ENCODE measurements at regions not wholly inside any gene's neighbourhood (a gene's known extent, or its start where the extent isn't known, plus 50 kb on each side); places are given as distances from the start of the nearest gene placed in this dataset.

DNA sequence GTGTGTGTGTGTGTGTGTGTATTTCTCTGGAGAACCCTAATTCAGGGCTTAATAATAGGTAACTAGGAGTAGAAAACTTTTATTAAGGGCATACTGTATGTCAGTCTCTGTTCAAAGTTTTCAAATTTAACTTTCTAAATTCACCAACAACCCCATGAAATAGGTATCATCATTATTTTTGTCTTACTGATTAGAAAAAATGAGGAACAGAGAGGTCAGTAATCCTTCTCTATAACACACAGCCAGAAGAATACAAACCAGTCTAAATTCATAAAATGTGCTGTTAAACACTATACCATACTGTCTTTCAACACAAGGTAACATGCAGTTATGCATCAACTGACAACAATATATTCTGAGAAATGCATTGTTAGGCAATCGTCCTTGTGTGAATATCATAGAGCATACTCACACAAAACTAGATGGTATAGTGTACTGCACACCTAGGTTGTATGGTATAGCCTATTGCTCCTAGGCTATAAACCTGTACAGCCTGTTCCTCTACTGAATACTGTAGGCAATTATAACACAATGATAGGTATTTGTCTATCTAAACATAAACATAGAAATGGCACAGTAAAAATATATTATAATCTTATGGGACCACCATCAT, 143.1 kb downstream of the PTH2R start:
- Histone ChIP-seq H3K9me1 (ENCODE audit: control insufficient read depth, extremely low read depth, insufficient read depth, low read length) (no peaks in the 10 kb centered on the region), H3K27me3 (ENCODE audit: control insufficient read depth, extremely low read depth, insufficient read depth, low read length) (no peaks in the 10 kb centered on the region), H3K27ac (ENCODE audit: control insufficient read depth, insufficient read depth, low read length) (no peak overlapping the region), H4K20me1 (ENCODE audit: control insufficient read depth, extremely low read depth, insufficient read depth, low read length) (no peaks in the 10 kb centered on the region), H2AFZ (ENCODE audit: control insufficient read depth, low read length) (no peak overlapping the region), H3K36me3 (ENCODE audit: control insufficient read depth in 2 of 2, extremely low read depth in 1 of 2, insufficient read depth in 2 of 2, low read length in 2 of 2) (no peaks in the 10 kb centered on the region), H3K4me2 (ENCODE audit: control insufficient read depth, extremely low read depth, insufficient read depth, low read depth, low read length) (no peak overlapping the region), H3K4me1 (ENCODE audit: control insufficient read depth, extremely low read depth, insufficient read depth, low read length) (no peaks in the 10 kb centered on the region), H3K4me3 (ENCODE audit: control insufficient read depth in 2 of 3, extremely low read depth in 1 of 3, insufficient read depth in 2 of 3, low read depth in 1 of 3, low read length in 3 of 3) (no peak overlapping the region), H3K9me3 (ENCODE audit: control insufficient read depth, low read depth, low read length) (no peaks in the 10 kb centered on the region), H3K79me2 (ENCODE audit: control insufficient read depth, insufficient read depth, low read length) (no peaks in the 10 kb centered on the region), H3K9ac (ENCODE audit: control insufficient read depth, extremely low read depth, insufficient read depth, low read length) (no peak overlapping the region)
- DNase-seq (ENCODE audit: low read depth, low spot score) (no peak), FAIRE-seq (no peak)
- dilution Hi-C loops (cut with MboI; ENCODE audit: extremely low pct_ligation_motif_present, low sequenced_read_pairs), result no loop called here
- no peak for TF ChIP-seq EZH2 (IDR thresholded peaks at IDR 0.05; ENCODE audit: low read length)
- TF ChIP-seq, protein P1, sequence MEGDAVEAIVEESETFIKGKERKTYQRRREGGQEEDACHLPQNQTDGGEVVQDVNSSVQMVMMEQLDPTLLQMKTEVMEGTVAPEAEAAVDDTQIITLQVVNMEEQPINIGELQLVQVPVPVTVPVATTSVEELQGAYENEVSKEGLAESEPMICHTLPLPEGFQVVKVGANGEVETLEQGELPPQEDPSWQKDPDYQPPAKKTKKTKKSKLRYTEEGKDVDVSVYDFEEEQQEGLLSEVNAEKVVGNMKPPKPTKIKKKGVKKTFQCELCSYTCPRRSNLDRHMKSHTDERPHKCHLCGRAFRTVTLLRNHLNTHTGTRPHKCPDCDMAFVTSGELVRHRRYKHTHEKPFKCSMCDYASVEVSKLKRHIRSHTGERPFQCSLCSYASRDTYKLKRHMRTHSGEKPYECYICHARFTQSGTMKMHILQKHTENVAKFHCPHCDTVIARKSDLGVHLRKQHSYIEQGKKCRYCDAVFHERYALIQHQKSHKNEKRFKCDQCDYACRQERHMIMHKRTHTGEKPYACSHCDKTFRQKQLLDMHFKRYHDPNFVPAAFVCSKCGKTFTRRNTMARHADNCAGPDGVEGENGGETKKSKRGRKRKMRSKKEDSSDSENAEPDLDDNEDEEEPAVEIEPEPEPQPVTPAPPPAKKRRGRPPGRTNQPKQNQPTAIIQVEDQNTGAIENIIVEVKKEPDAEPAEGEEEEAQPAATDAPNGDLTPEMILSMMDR (optimal IDR thresholded peaks at IDR 0.05 in 1 of 3, IDR thresholded peaks at IDR 0.05 in 1 of 3, conservative IDR thresholded peaks at IDR 0.05 in 1 of 3; ENCODE audit: extremely low read depth in 1 of 3, insufficient read depth in 2 of 3, low read length in 3 of 3), result no peak

DNA sequence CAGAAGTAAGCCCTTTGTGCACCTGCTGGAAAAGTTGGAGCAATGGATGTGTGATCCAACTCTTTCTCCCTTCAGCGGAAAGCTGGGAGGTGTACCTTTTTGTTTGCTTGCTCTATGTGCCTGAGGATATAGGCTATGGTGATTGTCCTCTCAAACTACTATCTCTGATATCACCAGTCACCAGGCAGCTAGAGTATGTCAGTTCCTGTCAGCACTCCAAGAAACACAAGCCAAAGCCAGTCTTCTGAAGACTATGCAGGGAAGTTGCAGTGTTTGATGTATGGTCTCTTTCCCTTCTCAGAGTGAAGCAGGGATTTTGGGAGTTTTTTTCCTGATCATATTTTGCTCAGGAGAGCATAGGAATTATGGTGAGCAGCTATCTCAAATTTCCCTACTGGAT, 146.4 kb downstream of the PTH2R start:
- H4K20me1 ChIP-seq (ENCODE audit: control insufficient read depth, extremely low read depth, insufficient read depth, low read length), result no peaks in the 10 kb centered on the region
- TF ChIP-seq, protein P1 (optimal IDR thresholded peaks at IDR 0.05 in 1 of 3, IDR thresholded peaks at IDR 0.05 in 1 of 3, conservative IDR thresholded peaks at IDR 0.05 in 1 of 3; ENCODE audit: extremely low read depth in 1 of 3, insufficient read depth in 2 of 3, low read length in 3 of 3), result no peak
- no peak for TF ChIP-seq EZH2 (IDR thresholded peaks at IDR 0.05; ENCODE audit: low read length)
- no peaks in the 10 kb centered on the region for H3K4me1 ChIP-seq (ENCODE audit: control insufficient read depth, extremely low read depth, insufficient read depth, low read length)
- H3K9me1 ChIP-seq (ENCODE audit: control insufficient read depth, extremely low read depth, insufficient read depth, low read length), result no peaks in the 10 kb centered on the region
- no peak overlapping the region for H3K4me3 ChIP-seq (ENCODE audit: control insufficient read depth in 2 of 3, extremely low read depth in 1 of 3, insufficient read depth in 2 of 3, low read depth in 1 of 3, low read length in 3 of 3)
- FAIRE-seq, result no peak
- no peaks in the 10 kb centered on the region for H3K79me2 ChIP-seq (ENCODE audit: control insufficient read depth, insufficient read depth, low read length)
- DNase-seq (ENCODE audit: low read depth, low spot score), result no peak
- no peak overlapping the region for H3K4me2 ChIP-seq (ENCODE audit: control insufficient read depth, extremely low read depth, insufficient read depth, low read depth, low read length)
- H3K36me3 ChIP-seq (ENCODE audit: control insufficient read depth in 2 of 2, extremely low read depth in 1 of 2, insufficient read depth in 2 of 2, low read length in 2 of 2), result no peaks in the 10 kb centered on the region
- no peak overlapping the region for H3K9ac ChIP-seq (ENCODE audit: control insufficient read depth, extremely low read depth, insufficient read depth, low read length)
- H2AFZ ChIP-seq (ENCODE audit: control insufficient read depth, low read length), result no peak overlapping the region
- dilution Hi-C loops (cut with MboI; ENCODE audit: extremely low pct_ligation_motif_present, low sequenced_read_pairs), result no loop called here
- H3K9me3 ChIP-seq (ENCODE audit: control insufficient read depth, low read depth, low read length), result no peaks in the 10 kb centered on the region
- H3K27me3 ChIP-seq (ENCODE audit: control insufficient read depth, extremely low read depth, insufficient read depth, low read length), result no peaks in the 10 kb centered on the region
- H3K27ac ChIP-seq (ENCODE audit: control insufficient read depth, insufficient read depth, low read length), result no peak overlapping the region

Data from keratinocyte (primary cell).